IMR-90 (cell line): ENCODE measurements at regions not wholly inside any gene's neighbourhood (a gene's known extent, or its start where the extent isn't known, plus 50 kb on each side); places are given as distances from the start of the nearest gene placed in this dataset.

ENCODE experiments used
- ATAC-seq: fragments of 200-7000 bp; cut with Tn5 transposase; 2 replicates; pipeline ENCODE4 v1.9.1; 2020; ENCODE audit warnings: low read depth, mild to moderate bottlenecking, moderate library complexity
- BruUV-seq: library from RNA; stranded (reverse); fragments of 400-500 nt; replicated peaks from 2 replicates; lab custom pipeline; 2021; lab: Mats Ljungman, UMichigan
- CTCF ChIA-PET: fragments of 300-600 bp; formaldehyde crosslinking; extraction: SDS; loops from one replicate; lab custom pipeline; 2021; ENCODE audit warnings: antibody characterized with exemption; lab: Yijun Ruan, JAX
- POLR2A ChIA-PET: fragments of 300-600 bp; sonication (Branson Sonifier 250); formaldehyde crosslinking; loops from one replicate; lab custom pipeline; 2022; ENCODE audit warnings: antibody characterized with exemption; ENCODE audit not compliant: unreplicated experiment; lab: Charles Lee
- DNase-seq: peaks from one replicate; pipeline ENCODE4 v3.0.0; 2013
- H2AFZ ChIP-seq: replicated peaks from 2 replicates; pipeline ENCODE3; 2013; ENCODE audit warnings: low read length, mild to moderate bottlenecking; ENCODE audit not compliant: poor library complexity
- H2AK5ac ChIP-seq: 2 replicates; pipeline ENCODE4 v1.6.1; 2013; ENCODE audit warnings: low read depth, low read length, inconsistent platforms
- H2AK9ac ChIP-seq: replicated peaks from 2 replicates; pipeline ENCODE3; 2013; ENCODE audit warnings: mild to moderate bottlenecking, low read depth, low read length, moderate library complexity; ENCODE audit not compliant: poor library complexity
- H2BK120ac ChIP-seq: 2 replicates; pipeline ENCODE4 v1.6.1; 2013; ENCODE audit warnings: low read depth, low read length, inconsistent platforms
- H2BK15ac ChIP-seq: 3 replicates; pipeline ENCODE4 v1.6.1; 2013; ENCODE audit warnings: low read depth, low read length, inconsistent platforms
- H2BK20ac ChIP-seq: 2 replicates; pipeline ENCODE4 v1.6.1; 2013; ENCODE audit warnings: low read depth, mild to moderate bottlenecking, inconsistent platforms, low read length, moderate library complexity
- H2BK5ac ChIP-seq: 2 replicates; pipeline ENCODE4 v1.6.1; 2013; ENCODE audit warnings: mild to moderate bottlenecking, low read depth, low read length, inconsistent platforms; ENCODE audit not compliant: poor library complexity, severe bottlenecking
- H3K14ac ChIP-seq: replicated peaks from 2 replicates; pipeline ENCODE4 v1.6.1; 2013; ENCODE audit warnings: low read depth, low read length, inconsistent platforms
- H3K18ac ChIP-seq: 2 replicates; pipeline ENCODE4 v1.6.1; 2013; ENCODE audit warnings: low read depth, low read length, control low read depth
- H3K23ac ChIP-seq: 2 replicates; pipeline ENCODE4 v1.6.1; 2013; ENCODE audit warnings: low read depth, low read length, inconsistent platforms
- H3K27ac ChIP-seq: 2 replicates; pipeline ENCODE4 v1.5.1; 2013; ENCODE audit warnings: mild to moderate bottlenecking, control low read depth, low read length; ENCODE audit not compliant: insufficient read depth
- H3K27me3 ChIP-seq: 2 replicates; pipeline ENCODE4 v1.6.1; 2013; ENCODE audit warnings: low read length; ENCODE audit not compliant: control insufficient read depth, insufficient read depth
- H3K36me3 ChIP-seq: 2 replicates; pipeline ENCODE4 v1.6.1; 2013; ENCODE audit warnings: low read length, mixed read lengths; ENCODE audit not compliant: control insufficient read depth, insufficient read depth
- H3K4ac ChIP-seq: 2 replicates; pipeline ENCODE4 v1.6.1; 2013; ENCODE audit warnings: low read depth, low read length, inconsistent platforms
- H3K4me1 ChIP-seq: 2 replicates; pipeline ENCODE4 v1.6.1; 2013; ENCODE audit warnings: low read length, mixed read lengths; ENCODE audit not compliant: control insufficient read depth, insufficient read depth
- H3K4me2 ChIP-seq: 2 replicates; pipeline ENCODE4 v1.6.1; 2013; ENCODE audit warnings: low read depth, mild to moderate bottlenecking, control low read depth, low read length, moderate library complexity
- H3K4me3 ChIP-seq: 2 replicates; pipeline ENCODE4 v1.5.1; 2013; ENCODE audit warnings: low read depth, mild to moderate bottlenecking, control low read depth, low read length, moderate library complexity; ENCODE audit not compliant: insufficient read depth
- H3K56ac ChIP-seq: 2 replicates; pipeline ENCODE4 v1.6.1; 2013; ENCODE audit warnings: low read length, inconsistent platforms; ENCODE audit not compliant: insufficient read depth; ENCODE audit errors: extremely low read depth
- H3K79me1 ChIP-seq, 2 experiments: 2 replicates each; pipeline ENCODE4 v1.6.1; 2013; ENCODE audit warnings: low read length in 2 of 2, inconsistent platforms in 1 of 2, low read depth in 1 of 2
- H3K9ac ChIP-seq: 2 replicates; pipeline ENCODE4 v1.6.1; 2013; ENCODE audit warnings: low read depth, low read length, control low read depth
- H3K9me1 ChIP-seq: 2 replicates; pipeline ENCODE4 v1.6.1; 2013; ENCODE audit warnings: low read length, inconsistent platforms; ENCODE audit not compliant: insufficient read depth
- H3K9me3 ChIP-seq: 2 replicates; pipeline ENCODE4 v1.6.1; 2013; ENCODE audit warnings: low read length; ENCODE audit not compliant: control insufficient read depth, insufficient read depth
- H4K20me1 ChIP-seq: 2 replicates; pipeline ENCODE4 v1.6.1; 2013; ENCODE audit warnings: low read length, inconsistent platforms; ENCODE audit not compliant: insufficient read depth
- H4K5ac ChIP-seq: 2 replicates; pipeline ENCODE4 v1.6.1; 2013; ENCODE audit warnings: mild to moderate bottlenecking, low read depth, low read length, control low read depth
- H4K8ac ChIP-seq, 2 experiments: 2 replicates each; pipeline ENCODE4 v1.6.1; 2013; ENCODE audit warnings: low read depth in 2 of 2, low read length in 2 of 2, control low read depth in 1 of 2, inconsistent platforms in 1 of 2
- H4K91ac ChIP-seq: 2 replicates; pipeline ENCODE4 v1.6.1; 2013; ENCODE audit warnings: low read depth, low read length, inconsistent platforms; ENCODE audit not compliant: insufficient read depth
- BHLHE40 ChIP-seq: fragments of 150-350 bp; IDR thresholded peaks from 2 replicates; pipeline ENCODE4 v1.6.1; 2016; ENCODE audit warnings: mild to moderate bottlenecking, low read depth, low read length
- RAD21 ChIP-seq: IDR thresholded peaks from 2 replicates; pipeline ENCODE4 v1.6.1; 2012; ENCODE audit warnings: low read length, improper control_type of control experiment
- WGBS, 2 experiments: methylation state at CpG; one replicate each; pipeline versions ENCODE4 v1.1.5 to v1.1.7; 2013; ENCODE audit warnings: missing lambda C conversion rate in 2 of 2; ENCODE audit not compliant: insufficient read length in 1 of 2; ENCODE audit errors: extremely low coverage in 2 of 2; 5-methylcytosine and 5-hydroxymethylcytosine counted together
- dilution Hi-C: fragments of 300-500 bp; cut with HindIII; formaldehyde crosslinking; loops from one replicate; pipeline ENCODE4 v1.14.3; 2018; ENCODE audit warnings: low sequenced_read_pairs; ENCODE audit not compliant: unreplicated experiment
- in situ Hi-C: fragments of 300-500 bp; cut with MboI; formaldehyde crosslinking; loops from 3 replicates; pipeline ENCODE4 v1.14.3; 2019; ENCODE audit warnings: low sequenced_read_pairs, inconsistent platforms, mixed read lengths
- intact Hi-C: fragments of 100-400 bp; cut with micrococcal nuclease; formaldehyde crosslinking; loops from 2 replicates; pipeline ENCODE4 v1.10.0; 2022

- Histone ChIP-seq H3K9ac (no peak overlapping the region), H3K4me2 (no peak overlapping the region), H3K9me1 (no peaks in the 10 kb centered on the region), H3K79me1 (no peaks in the 10 kb centered on the region), H3K4ac (no peak overlapping the region), H2AFZ (no peak overlapping the region), H2BK5ac (no peak overlapping the region), H2BK20ac (no peak overlapping the region), H3K23ac (no peak overlapping the region), H4K91ac (no peak overlapping the region), H3K27me3 (no peaks in the 10 kb centered on the region), H3K14ac (no peak overlapping the region), H4K20me1 (no peaks in the 10 kb centered on the region), H2AK5ac (no peak overlapping the region), H3K36me3 (no peaks in the 10 kb centered on the region), H4K5ac (no peak overlapping the region), H4K8ac (no peak overlapping the region), H2AK9ac (no peak overlapping the region), H2BK120ac (no peak overlapping the region), H3K4me1 (no peaks in the 10 kb centered on the region), H3K4me3 (no peak overlapping the region), H3K56ac (no peak overlapping the region), H3K9me3 (peaks cover 12% of the 10 kb centered on the region), H3K27ac (no peak overlapping the region), H3K18ac (no peak overlapping the region), H2BK15ac (no peak overlapping the region)
- dilution Hi-C loops: no loop called here
- in situ Hi-C loops: no loop called here
- BruUV-seq: no TSS peak
- intact Hi-C loops: no loop called here
- ATAC-seq (no peak), DNase-seq (no peak)
- CTCF ChIA-PET: no interaction called here
- POLR2A ChIA-PET: no interaction called here
- no peak for TF ChIP-seq RAD21
- no peak for TF ChIP-seq BHLHE40
- no CpG with 5 or more reads among the region's 1 CpG for WGBS, 2 experiments
These were observed 1600.8 kb downstream of the ARAP2 start for GRCh38 chr4:34643476-34643875.
